SK-N-SH (cell line): ENCODE measurements at regions not wholly inside any gene's neighbourhood (a gene's known extent, or its start where the extent isn't known, plus 50 kb on each side); places are given as distances from the start of the nearest gene placed in this dataset.

Experiments used
- CHD2 ChIP-seq: fragments of 150-350 bp; IDR thresholded peaks from 2 replicates; pipeline ENCODE4 v1.6.1; 2018; ENCODE audit warnings: low read length; ENCODE audit not compliant: partially characterized antibody
- ELF1 ChIP-seq: IDR thresholded peaks from 2 replicates; pipeline ENCODE4 v1.4.0; 2012
- EP300 ChIP-seq, 2 experiments: IDR thresholded peaks; 2 replicates each; pipeline versions ENCODE4 v1.4.0 to v1.6.1; 2012; ENCODE audit warnings: borderline replicate concordance in 1 of 2, low read depth in 1 of 2, low read length in 1 of 2
- GATA2 ChIP-seq: sonication (generic); formaldehyde crosslinking; IDR thresholded peaks from 2 replicates; pipeline ENCODE4 v1.5.0; 2020; ENCODE audit warnings: mild to moderate bottlenecking, missing genetic modification reagents
- MEF2A ChIP-seq: IDR thresholded peaks from 2 replicates; pipeline ENCODE4 v1.4.0; 2012; ENCODE audit warnings: low read depth, borderline replicate concordance
- MXI1 ChIP-seq: IDR thresholded peaks from 2 replicates; pipeline ENCODE4 v1.6.1; 2012; ENCODE audit warnings: mild to moderate bottlenecking, low read depth, low read length, improper control_type of control experiment
- POLR2AphosphoS5 ChIP-seq: IDR thresholded peaks from 2 replicates; pipeline ENCODE4 v1.6.1; 2012; ENCODE audit warnings: low read depth, low read length
- RCOR1 ChIP-seq: fragments of 150-350 bp; IDR thresholded peaks from 2 replicates; pipeline ENCODE4 v1.6.1; 2017; ENCODE audit warnings: antibody characterized with exemption, low read length
- TCF12 ChIP-seq: IDR thresholded peaks from 2 replicates; pipeline ENCODE4 v1.4.0; 2012
- TEAD4 ChIP-seq: IDR thresholded peaks from 2 replicates; pipeline ENCODE4 v1.4.0; 2012; ENCODE audit warnings: mild to moderate bottlenecking, borderline replicate concordance; ENCODE audit not compliant: insufficient read depth
- TF ChIP-seq, protein P1 (sequence below): fragments of 200-600 bp; sonication (generic); IDR thresholded peaks from 2 replicates; pipeline ENCODE4 v1.6.1; 2017; ENCODE audit warnings: antibody characterized with exemption, mild to moderate bottlenecking, moderate library complexity
- TF ChIP-seq, protein P2 (sequence below): fragments of 150-350 bp; IDR thresholded peaks from 2 replicates; pipeline ENCODE4 v1.6.1; 2017; ENCODE audit warnings: antibody characterized with exemption, low read length, low read depth, borderline replicate concordance
- TF ChIP-seq, protein P3 (sequence below): IDR thresholded peaks from 2 replicates; pipeline ENCODE4; 2012

DNA sequence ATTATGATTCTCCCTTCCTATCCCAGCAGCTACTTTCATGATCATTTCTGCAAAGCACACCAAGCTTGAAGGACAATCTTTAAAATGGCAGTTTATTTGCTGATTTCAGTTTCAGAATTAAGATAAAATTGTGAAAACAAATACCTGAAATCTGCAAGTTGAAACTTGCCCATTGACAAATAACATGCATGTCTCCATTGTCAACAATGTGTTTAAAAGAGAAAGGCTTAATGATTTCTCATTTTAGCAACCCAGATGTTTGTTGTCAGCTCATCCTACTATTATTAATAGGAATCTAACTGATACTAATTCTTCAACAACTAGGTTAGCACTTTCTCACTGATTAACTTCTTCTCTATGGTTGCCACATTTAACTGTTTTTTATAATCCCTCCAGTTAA lies 474.6 kb downstream of the PRKD1 start:
- TF ChIP-seq, protein P1, sequence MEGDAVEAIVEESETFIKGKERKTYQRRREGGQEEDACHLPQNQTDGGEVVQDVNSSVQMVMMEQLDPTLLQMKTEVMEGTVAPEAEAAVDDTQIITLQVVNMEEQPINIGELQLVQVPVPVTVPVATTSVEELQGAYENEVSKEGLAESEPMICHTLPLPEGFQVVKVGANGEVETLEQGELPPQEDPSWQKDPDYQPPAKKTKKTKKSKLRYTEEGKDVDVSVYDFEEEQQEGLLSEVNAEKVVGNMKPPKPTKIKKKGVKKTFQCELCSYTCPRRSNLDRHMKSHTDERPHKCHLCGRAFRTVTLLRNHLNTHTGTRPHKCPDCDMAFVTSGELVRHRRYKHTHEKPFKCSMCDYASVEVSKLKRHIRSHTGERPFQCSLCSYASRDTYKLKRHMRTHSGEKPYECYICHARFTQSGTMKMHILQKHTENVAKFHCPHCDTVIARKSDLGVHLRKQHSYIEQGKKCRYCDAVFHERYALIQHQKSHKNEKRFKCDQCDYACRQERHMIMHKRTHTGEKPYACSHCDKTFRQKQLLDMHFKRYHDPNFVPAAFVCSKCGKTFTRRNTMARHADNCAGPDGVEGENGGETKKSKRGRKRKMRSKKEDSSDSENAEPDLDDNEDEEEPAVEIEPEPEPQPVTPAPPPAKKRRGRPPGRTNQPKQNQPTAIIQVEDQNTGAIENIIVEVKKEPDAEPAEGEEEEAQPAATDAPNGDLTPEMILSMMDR = no peak
- TF ChIP-seq MXI1 = no peak
- TF ChIP-seq TCF12 = no peak
- no peak for TF ChIP-seq TEAD4
- no peak for TF ChIP-seq POLR2AphosphoS5
- no peak for TF ChIP-seq EP300 (IDR thresholded peaks at IDR 0.05; ENCODE audit: borderline replicate concordance in 1 of 2, low read depth in 1 of 2, low read length in 1 of 2)
- TF ChIP-seq, protein P2, sequence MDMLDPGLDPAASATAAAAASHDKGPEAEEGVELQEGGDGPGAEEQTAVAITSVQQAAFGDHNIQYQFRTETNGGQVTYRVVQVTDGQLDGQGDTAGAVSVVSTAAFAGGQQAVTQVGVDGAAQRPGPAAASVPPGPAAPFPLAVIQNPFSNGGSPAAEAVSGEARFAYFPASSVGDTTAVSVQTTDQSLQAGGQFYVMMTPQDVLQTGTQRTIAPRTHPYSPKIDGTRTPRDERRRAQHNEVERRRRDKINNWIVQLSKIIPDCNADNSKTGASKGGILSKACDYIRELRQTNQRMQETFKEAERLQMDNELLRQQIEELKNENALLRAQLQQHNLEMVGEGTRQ = no peak
- TF ChIP-seq ELF1 = no peak
- no peak for TF ChIP-seq RCOR1
- no peak for TF ChIP-seq CHD2
- TF ChIP-seq MEF2A = no peak
- TF ChIP-seq, protein P3, sequence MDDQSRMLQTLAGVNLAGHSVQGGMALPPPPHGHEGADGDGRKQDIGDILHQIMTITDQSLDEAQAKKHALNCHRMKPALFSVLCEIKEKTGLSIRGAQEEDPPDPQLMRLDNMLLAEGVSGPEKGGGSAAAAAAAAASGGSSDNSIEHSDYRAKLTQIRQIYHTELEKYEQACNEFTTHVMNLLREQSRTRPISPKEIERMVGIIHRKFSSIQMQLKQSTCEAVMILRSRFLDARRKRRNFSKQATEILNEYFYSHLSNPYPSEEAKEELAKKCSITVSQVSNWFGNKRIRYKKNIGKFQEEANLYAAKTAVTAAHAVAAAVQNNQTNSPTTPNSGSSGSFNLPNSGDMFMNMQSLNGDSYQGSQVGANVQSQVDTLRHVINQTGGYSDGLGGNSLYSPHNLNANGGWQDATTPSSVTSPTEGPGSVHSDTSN = no peak
- no peak for TF ChIP-seq GATA2 (CRISPR knock-in tag)
